HCT116 (cell line): ENCODE measurements at regions not wholly inside any gene's neighbourhood (a gene's known extent, or its start where the extent isn't known, plus 50 kb on each side); places are given as distances from the start of the nearest gene placed in this dataset.

Experiments used
- ATAC-seq: fragments of 200-7000 bp; cut with Tn5 transposase; 2 replicates; pipeline ENCODE4 v1.9.1; 2020; ENCODE audit warnings: mild to moderate bottlenecking, moderate library complexity
- BruUV-seq: library from RNA; stranded (reverse); fragments of 400-500 nt; replicated peaks from 2 replicates; lab custom pipeline; 2021; lab: Mats Ljungman, UMichigan
- CTCF ChIA-PET: fragments of 300-600 bp; sonication (Branson Sonifier 250); formaldehyde crosslinking; loops from one replicate; lab custom pipeline; 2021; ENCODE audit warnings: antibody characterized with exemption; lab: Charles Lee
- POLR2A ChIA-PET: fragments of 300-600, 350-600 bp; sonication (Branson Sonifier 250); formaldehyde crosslinking; loops from one replicate; lab custom pipeline; 2021; ENCODE audit warnings: antibody characterized with exemption; lab: Charles Lee
- RAD21 ChIA-PET, 2 experiments: fragments of 300-600 bp; sonication (Branson Sonifier 250); formaldehyde crosslinking; loops; one replicate each; lab custom pipeline; 2023; ENCODE audit warnings: low total read pairs in 2 of 2; ENCODE audit not compliant: uncharacterized antibody in 2 of 2, unreplicated experiment in 2 of 2, low non-redundant PET in 1 of 2; lab: Charles Lee
- DNase-seq: peaks from one replicate; pipeline ENCODE4 v3.0.0-alpha.2; 2010; ENCODE audit warnings: low read depth, low spot score
- H2AFZ ChIP-seq: fragments of 200-600 bp; shearing (Covaris generic), sonication (generic); 2 replicates; pipeline ENCODE4 v1.6.1; 2017; ENCODE audit warnings: low read depth, mixed run types, mixed read lengths, antibody characterized with exemption, low read length; ENCODE audit not compliant: poor library complexity, severe bottlenecking
- H3K27ac ChIP-seq: 2 replicates; pipeline ENCODE4 v1.5.1; 2012; ENCODE audit warnings: low read depth, low read length
- H3K27me3 ChIP-seq: fragments of 200-600 bp; sonication (generic); 2 replicates; pipeline ENCODE4 v1.6.1; 2016; ENCODE audit warnings: mixed run types, low read length, mixed read lengths; ENCODE audit not compliant: insufficient read depth
- H3K36me3 ChIP-seq, 2 experiments: fragments of 200-500 bp in 1 of 2; fragments of 200-600 bp in 1 of 2; sonication (Bioruptor generic) in 1 of 2; sonication (generic) in 1 of 2; 2 replicates each; pipeline versions ENCODE4 v1.5.1 to v1.6.1; 2014 to 2016; ENCODE audit warnings: low read length in 2 of 2, inconsistent platforms in 1 of 2, mixed read lengths in 1 of 2, mixed run types in 1 of 2; ENCODE audit not compliant: insufficient read depth in 2 of 2, control insufficient read depth in 1 of 2
- H3K4me1 ChIP-seq, 2 experiments: fragments of 200-600 bp in 1 of 2; sonication (generic) in 1 of 2; 2 replicates each; pipeline versions ENCODE4 v1.5.1 to v1.6.1; 2012 to 2017; ENCODE audit warnings: low read length in 2 of 2, inconsistent platforms in 1 of 2, mild to moderate bottlenecking in 1 of 2, mixed read lengths in 1 of 2, mixed run types in 1 of 2, moderate library complexity in 1 of 2; ENCODE audit not compliant: insufficient read depth in 2 of 2, control insufficient read depth in 1 of 2
- H3K4me2 ChIP-seq: fragments of 200-600 bp; sonication (generic); 2 replicates; pipeline ENCODE4 v1.6.1; 2017; ENCODE audit warnings: mixed run types, low read length, mixed read lengths
- H3K4me3 ChIP-seq, 2 experiments: fragments of 200-600 bp in 1 of 2; sonication (generic) in 1 of 2; replicated peaks in 1 of 2; 2 replicates each; pipeline ENCODE4 v1.5.1; 2011 to 2016; ENCODE audit warnings: low read length in 2 of 2, control low read depth in 1 of 2, low read depth in 1 of 2, mild to moderate bottlenecking in 1 of 2, mixed read lengths in 1 of 2, mixed run types in 1 of 2
- H3K79me2 ChIP-seq: fragments of 200-600 bp; sonication (generic); 2 replicates; pipeline ENCODE4 v1.6.1; 2017; ENCODE audit warnings: mild to moderate bottlenecking, mixed run types, low read length, moderate library complexity, mixed read lengths; ENCODE audit not compliant: insufficient read depth
- H3K9ac ChIP-seq: fragments of 200-600 bp; sonication (generic); 2 replicates; pipeline ENCODE4 v1.6.1; 2016; ENCODE audit warnings: low read length, mixed read lengths
- H3K9me2 ChIP-seq: fragments of 200-600 bp; sonication (generic), shearing (Covaris generic); 2 replicates; pipeline ENCODE4 v1.6.1; 2017; ENCODE audit warnings: mixed run types, mild to moderate bottlenecking, moderate library complexity; ENCODE audit not compliant: insufficient read depth
- H3K9me3 ChIP-seq, 2 experiments: fragments of 200-500 bp in 1 of 2; fragments of 200-600 bp in 1 of 2; sonication (Bioruptor generic) in 1 of 2; sonication (generic) in 1 of 2; 2 replicates each; pipeline ENCODE4 v1.6.1; 2014 to 2017; ENCODE audit warnings: low read length in 2 of 2, mixed read lengths in 2 of 2, inconsistent platforms in 1 of 2, low read depth in 1 of 2, mild to moderate bottlenecking in 1 of 2, mixed run types in 1 of 2, moderate library complexity in 1 of 2; ENCODE audit not compliant: control insufficient read depth in 1 of 2, insufficient read depth in 1 of 2
- H4K20me1 ChIP-seq: fragments of 200-600 bp; sonication (generic), shearing (Covaris generic); 2 replicates; pipeline ENCODE4 v1.6.1; 2017; ENCODE audit warnings: mixed run types, mild to moderate bottlenecking, moderate library complexity; ENCODE audit not compliant: insufficient read depth
- ATF3 ChIP-seq: IDR thresholded peaks from 2 replicates; pipeline ENCODE4 v1.6.1; 2012
- CBX3 ChIP-seq: IDR thresholded peaks from 2 replicates; pipeline ENCODE4 v1.6.1; 2012; ENCODE audit warnings: low read depth
- CEBPB ChIP-seq: IDR thresholded peaks from 2 replicates; pipeline ENCODE4 v1.6.1; 2012; ENCODE audit warnings: low read depth
- CTCF ChIP-seq, 3 experiments: fragments of 200-600 bp in 1 of 3; sonication (generic) in 1 of 3; IDR thresholded peaks in 2 of 3; conservative IDR thresholded peaks in 1 of 3; 2 replicates each; pipeline ENCODE4 v1.5.1; 2012 to 2017; ENCODE audit warnings: low read depth in 2 of 3, low read length in 2 of 3, antibody characterized with exemption in 1 of 3, borderline replicate concordance in 1 of 3, control low read depth in 1 of 3, mild to moderate bottlenecking in 1 of 3, mixed read lengths in 1 of 3, mixed run types in 1 of 3, moderate library complexity in 1 of 3; ENCODE audit not compliant: insufficient read depth in 1 of 3
- EGR1 ChIP-seq: IDR thresholded peaks from 2 replicates; pipeline ENCODE4 v1.6.1; 2012; ENCODE audit warnings: low read depth
- ELF1 ChIP-seq: IDR thresholded peaks from 2 replicates; pipeline ENCODE4 v1.6.1; 2012; ENCODE audit warnings: low read depth, borderline replicate concordance
- EZH2 ChIP-seq: fragments of 200-600 bp; sonication (generic); IDR thresholded peaks from 2 replicates; pipeline ENCODE4 v1.6.1; 2017; ENCODE audit warnings: antibody characterized with exemption, mixed run types
- EZH2phosphoT487 ChIP-seq: fragments of 200-600 bp; IDR thresholded peaks from 2 replicates; pipeline ENCODE4 v1.6.1; 2018; ENCODE audit warnings: antibody characterized with exemption, borderline replicate concordance
- JUND ChIP-seq: IDR thresholded peaks from 2 replicates; pipeline ENCODE4 v1.6.1; 2012
- MAX ChIP-seq: IDR thresholded peaks from 2 replicates; pipeline ENCODE4 v1.6.1; 2012
- POLR2A ChIP-seq: IDR thresholded peaks from 2 replicates; pipeline ENCODE4 v1.7.0; 2011; ENCODE audit warnings: borderline replicate concordance; ENCODE audit not compliant: insufficient read depth, insufficient read length; ENCODE audit errors: extremely low read depth
- POLR2AphosphoS5 ChIP-seq: IDR thresholded peaks from 2 replicates; pipeline ENCODE4 v1.6.1; 2011; ENCODE audit warnings: mild to moderate bottlenecking, low read depth, low read length, moderate library complexity
- RAD21 ChIP-seq: IDR thresholded peaks from 2 replicates; pipeline ENCODE4 v1.6.1; 2012; ENCODE audit warnings: low read depth, mild to moderate bottlenecking
- REST ChIP-seq: IDR thresholded peaks from 2 replicates; pipeline ENCODE4 v1.6.1; 2012; ENCODE audit warnings: low read depth
- SIN3A ChIP-seq: IDR thresholded peaks from 2 replicates; pipeline ENCODE4 v1.6.1; 2012; ENCODE audit warnings: low read depth
- SP1 ChIP-seq: IDR thresholded peaks from 2 replicates; pipeline ENCODE4 v1.6.1; 2012; ENCODE audit warnings: low read depth
- SRF ChIP-seq: IDR thresholded peaks from 2 replicates; pipeline ENCODE4 v1.6.1; 2012; ENCODE audit warnings: low read depth
- TCF7L2 ChIP-seq: IDR thresholded peaks from 2 replicates; pipeline ENCODE4 v1.7.0; 2011; ENCODE audit warnings: borderline replicate concordance, inconsistent platforms; ENCODE audit not compliant: insufficient read depth, insufficient read length; ENCODE audit errors: extremely low read depth
- YY1 ChIP-seq: IDR thresholded peaks from 2 replicates; pipeline ENCODE4 v1.6.1; 2011; ENCODE audit warnings: low read length, low read depth, moderate library complexity, mild to moderate bottlenecking; ENCODE audit not compliant: insufficient replicate concordance; ENCODE audit errors: extremely low read depth
- ZFX ChIP-seq: fragments of 450-650 bp; IDR thresholded peaks from 2 replicates; pipeline ENCODE4 v1.6.1; 2017
- ZNF274 ChIP-seq: fragments of 200-500 bp; sonication (Bioruptor generic); IDR thresholded peaks from 2 replicates; pipeline ENCODE4 v1.6.1; 2014; ENCODE audit warnings: mild to moderate bottlenecking, low read depth, low read length, inconsistent platforms
- intact Hi-C: fragments of 100-400 bp; cut with micrococcal nuclease; formaldehyde crosslinking; loops from 2 replicates; pipeline ENCODE4 v1.10.0; 2022

GRCh38 chr6:100202417-100203194 lies 208.6 kb upstream of the MCHR2 start:
- Histone ChIP-seq H3K4me3 (no peak overlapping the region), H3K9me2 (no peaks in the 10 kb centered on the region), H3K9ac (no peak overlapping the region), H3K9me3 (no peaks in the 10 kb centered on the region; a peak in 1 of 4 replicates), H4K20me1 (no peaks in the 10 kb centered on the region), H3K27ac (peak overlapping the region; percentile 61; the same call in 1 of the 2 replicates), H3K27me3 (no peaks in the 10 kb centered on the region), H3K4me1 (peaks cover 10 to 20% of the 10 kb centered on the region in 2 experiments), H3K79me2 (no peaks in the 10 kb centered on the region), H3K36me3 (0 out of 4 replicates have a peak, but pooled peaks cover 0 to 6% of the 10 kb centered on the region in 2 experiments), H3K4me2 (peak overlapping the region; percentile 41), H2AFZ (peak overlapping the region; percentile 19)
- peak; percentile 91 for ATAC-seq
- intact Hi-C loops = no loop called here
- CTCF ChIA-PET = no interaction called here
- BruUV-seq = no TSS peak
- POLR2A ChIA-PET = no interaction called here
- DNase-seq = peak; percentile 77
- RAD21 ChIA-PET = no interaction called here
- no peak for TF ChIP-seq ZFX
- TF ChIP-seq SRF = peak; percentile 64
- no peak for TF ChIP-seq EGR1
- TF ChIP-seq ATF3 = peak; percentile 74
- TF ChIP-seq CEBPB = peak; percentile 98
- no peak for TF ChIP-seq POLR2A
- TF ChIP-seq CBX3 = peak; percentile 67; the same call in 1 of the 2 replicates
- 0 out of 2 replicates have a peak, but pooled peaks have one; percentile 14 for TF ChIP-seq RAD21
- TF ChIP-seq MAX = peak; percentile 53; the same call in 1 of the 2 replicates
- TF ChIP-seq TCF7L2 = peak; percentile 46
- TF ChIP-seq SP1 = peak; percentile 88
- no peak for TF ChIP-seq ZNF274
- TF ChIP-seq REST = no peak
- no peak for TF ChIP-seq EZH2phosphoT487
- no peak for TF ChIP-seq EZH2
- peak; percentile 52; the same call in 1 of the 2 replicates for TF ChIP-seq SIN3A
- TF ChIP-seq ELF1 = no peak
- no peak for TF ChIP-seq YY1
- TF ChIP-seq JUND = peak; percentile 91
- no peak for TF ChIP-seq CTCF (IDR thresholded peaks at IDR 0.05 in 2 of 3, conservative IDR thresholded peaks at IDR 0.05 in 1 of 3; ENCODE audit: borderline replicate concordance in 1 of 3, insufficient read depth in 1 of 3, low read depth in 2 of 3, low read length in 2 of 3)
- TF ChIP-seq POLR2AphosphoS5 = no peak
